ENCODE measurements at regions not wholly inside any gene's neighbourhood (a gene's known extent, or its start where the extent isn't known, plus 50 kb on each side); places are given as distances from the start of the nearest gene placed in this dataset.

GRCh38 chr7:89507034-89507433 lies 647.2 kb upstream of the STEAP1 start:
- Histone ChIP-seq H3K36me3 (ENCODE audit: control insufficient read depth, insufficient read depth, low read length) (no peaks in the 10 kb centered on the region), H3K4me3 (ENCODE audit: low read depth, low read length) (no peak overlapping the region), H3K27me3 (ENCODE audit: control insufficient read depth, insufficient read depth, low read length) (no peaks in the 10 kb centered on the region)
- no peak for TF ChIP-seq CTCF (IDR thresholded peaks at IDR 0.05; ENCODE audit: insufficient read depth, low read depth, low read length)
- CTCF ChIA-PET: no interaction called here
- POLR2A ChIA-PET: no interaction called here
- DNase-seq (ENCODE audit: low read depth): no peak

- Histone ChIP-seq H3K27me3 (ENCODE audit: control insufficient read depth, insufficient read depth, low read length) (no peaks in the 10 kb centered on the region), H3K4me3 (ENCODE audit: low read depth, low read length) (no peak overlapping the region), H3K36me3 (ENCODE audit: control insufficient read depth, insufficient read depth, low read length) (no peaks in the 10 kb centered on the region)
- no peak for DNase-seq (ENCODE audit: low read depth)
- no peak for TF ChIP-seq CTCF (IDR thresholded peaks at IDR 0.05; ENCODE audit: insufficient read depth, low read depth, low read length)
- ChIA-PET POLR2A (no interaction called here), CTCF (interaction anchor here (0.6 kb wide), 1 partner anchor 1292 kb away, joined by 5 read pairs; the partner anchor contains the start of gene SRI)
Observed at GRCh38 chr7:89511900-89512299, 642.4 kb upstream of the STEAP1 start.

DNA sequence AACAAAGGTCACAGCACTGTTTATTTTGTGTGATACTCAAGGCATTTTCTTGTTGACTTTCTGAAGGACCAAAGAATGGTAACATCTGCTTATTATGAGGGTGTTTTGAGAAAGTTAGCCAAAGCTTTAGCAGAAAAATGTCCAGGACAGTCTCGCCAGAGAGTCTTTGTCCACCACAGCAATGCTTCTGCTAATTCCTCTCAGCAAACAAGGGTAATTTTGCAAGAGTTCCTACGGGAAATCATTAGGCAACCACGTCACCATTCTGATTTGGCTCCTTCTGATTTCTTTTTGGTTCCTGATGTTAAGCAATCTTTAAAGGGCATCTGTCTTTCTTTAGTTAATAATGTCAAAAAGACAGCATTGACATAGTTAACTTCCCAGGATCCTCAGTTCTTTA lies 639.3 kb upstream of the STEAP1 start:
- ChIA-PET CTCF (no interaction called here), POLR2A (no interaction called here)
- Histone ChIP-seq H3K36me3 (ENCODE audit: control insufficient read depth, insufficient read depth, low read length) (no peaks in the 10 kb centered on the region), H3K27me3 (ENCODE audit: control insufficient read depth, insufficient read depth, low read length) (no peaks in the 10 kb centered on the region), H3K4me3 (ENCODE audit: low read depth, low read length) (no peak overlapping the region)
- DNase-seq (ENCODE audit: low read depth): no peak
- no peak for TF ChIP-seq CTCF (IDR thresholded peaks at IDR 0.05; ENCODE audit: insufficient read depth, low read depth, low read length)

DNA sequence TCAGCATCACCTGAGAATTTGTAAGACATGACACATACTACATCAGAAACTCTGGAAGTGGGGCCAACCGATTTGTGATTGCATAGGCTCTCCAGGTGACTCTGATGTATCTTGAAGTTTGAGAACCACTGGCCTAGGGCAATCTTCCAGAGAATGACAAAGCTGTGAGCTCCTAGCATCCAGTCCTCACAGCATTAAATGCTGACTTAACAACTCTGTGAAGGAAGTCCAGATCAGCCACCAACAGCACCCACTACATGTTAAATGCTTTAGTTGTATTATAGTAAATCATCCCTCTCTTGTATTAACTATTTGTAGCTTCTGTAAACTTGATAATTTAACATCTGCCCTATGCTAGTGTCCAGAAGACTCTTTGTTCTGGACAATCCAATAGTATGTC lies 636.5 kb upstream of the STEAP1 start:
- H3K36me3 ChIP-seq (ENCODE audit: control insufficient read depth, insufficient read depth, low read length): no peaks in the 10 kb centered on the region
- TF ChIP-seq CTCF (IDR thresholded peaks at IDR 0.05; ENCODE audit: insufficient read depth, low read depth, low read length): no peak
- H3K4me3 ChIP-seq (ENCODE audit: low read depth, low read length): no peak overlapping the region
- DNase-seq (ENCODE audit: low read depth): no peak
- H3K27me3 ChIP-seq (ENCODE audit: control insufficient read depth, insufficient read depth, low read length): no peaks in the 10 kb centered on the region
- ChIA-PET POLR2A (no interaction called here), CTCF (no interaction called here)

DNA sequence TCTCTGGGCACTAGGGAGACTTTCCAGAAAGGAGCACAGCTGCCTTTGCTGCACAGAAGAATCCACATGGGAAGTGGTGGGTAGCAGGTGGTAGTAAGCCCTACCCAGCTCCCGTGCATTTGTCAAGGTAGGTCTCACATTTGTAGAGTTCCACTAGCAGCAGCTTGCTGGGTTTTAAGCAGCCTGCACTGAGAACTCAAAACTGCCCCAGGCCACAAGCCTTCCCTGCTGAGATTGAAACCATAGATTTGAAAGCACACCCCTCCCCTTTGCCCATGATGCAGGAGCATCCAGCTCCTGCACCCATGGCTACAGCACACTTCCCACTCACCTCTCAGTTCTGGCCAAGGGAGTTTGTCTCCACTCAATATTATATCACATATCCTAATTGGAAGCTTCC lies 604.5 kb upstream of the STEAP1 start:
- POLR2A ChIA-PET: no interaction called here
- Histone ChIP-seq H3K4me3 (ENCODE audit: low read depth, low read length) (no peak overlapping the region), H3K36me3 (ENCODE audit: control insufficient read depth, insufficient read depth, low read length) (no peaks in the 10 kb centered on the region), H3K27me3 (ENCODE audit: control insufficient read depth, insufficient read depth, low read length) (no peaks in the 10 kb centered on the region)
- CTCF ChIA-PET: no interaction called here
- no peak for DNase-seq (ENCODE audit: low read depth)
- no peak for TF ChIP-seq CTCF (IDR thresholded peaks at IDR 0.05; ENCODE audit: insufficient read depth, low read depth, low read length)
